ENCODE measurements at regions not wholly inside any gene's neighbourhood (a gene's known extent, or its start where the extent isn't known, plus 50 kb on each side); places are given as distances from the start of the nearest gene placed in this dataset.

GRCh38 chr11:92475316-92475715 lies 250.7 kb downstream of the FAT3 start:
- no peaks in the 10 kb centered on the region for H4K20me1 ChIP-seq (ENCODE audit: insufficient read depth)
- no peaks in the 10 kb centered on the region for H3K79me2 ChIP-seq (ENCODE audit: insufficient read depth, low read depth)
- no peak overlapping the region for H2AFZ ChIP-seq (ENCODE audit: low read depth)
- H3K27me3 ChIP-seq (ENCODE audit: insufficient read depth, low read depth) = no peaks in the 10 kb centered on the region
- H3K4me1 ChIP-seq (ENCODE audit: low read depth, poor library complexity, severe bottlenecking) = peaks cover 17% of the 10 kb centered on the region
- no peak overlapping the region for H3K9ac ChIP-seq
- no peak overlapping the region for H3K4me3 ChIP-seq (IDR thresholded peaks at IDR 0.05; ENCODE audit: insufficient read depth, low read depth, low read length)
- no peaks in the 10 kb centered on the region for H3K36me3 ChIP-seq (ENCODE audit: insufficient read depth)
- H3K4me2 ChIP-seq = peak overlapping the region; percentile 16; the same call in 1 of the 2 replicates
- TF ChIP-seq CTCF (conservative IDR thresholded peaks at IDR 0.05; ENCODE audit: low read depth, low read length) = no peak
- H3K27ac ChIP-seq = no peak overlapping the region

- Histone ChIP-seq H3K27me3 (ENCODE audit: insufficient read depth, low read depth) (no peaks in the 10 kb centered on the region), H3K9ac (no peak overlapping the region), H4K20me1 (ENCODE audit: insufficient read depth) (no peaks in the 10 kb centered on the region), H2AFZ (ENCODE audit: low read depth) (no peak overlapping the region), H3K27ac (no peak overlapping the region), H3K4me3 (IDR thresholded peaks at IDR 0.05; ENCODE audit: insufficient read depth, low read depth, low read length) (no peak overlapping the region), H3K79me2 (ENCODE audit: insufficient read depth, low read depth) (no peaks in the 10 kb centered on the region), H3K36me3 (ENCODE audit: insufficient read depth) (no peaks in the 10 kb centered on the region), H3K4me1 (ENCODE audit: low read depth, poor library complexity, severe bottlenecking) (peaks cover 17% of the 10 kb centered on the region), H3K4me2 (peak overlapping the region; percentile 16; the same call in 1 of the 2 replicates)
- TF ChIP-seq CTCF (conservative IDR thresholded peaks at IDR 0.05; ENCODE audit: low read depth, low read length) = no peak
These were observed 251.2 kb downstream of the FAT3 start for GRCh38 chr11:92475819-92476218.

GRCh38 chr11:92477686-92478085 lies 253.1 kb downstream of the FAT3 start:
- Histone ChIP-seq H3K9ac (no peak overlapping the region), H3K27ac (no peak overlapping the region), H2AFZ (ENCODE audit: low read depth) (no peak overlapping the region), H3K4me1 (ENCODE audit: low read depth, poor library complexity, severe bottlenecking) (peaks cover 17% of the 10 kb centered on the region), H3K79me2 (ENCODE audit: insufficient read depth, low read depth) (no peaks in the 10 kb centered on the region), H3K4me2 (no peak overlapping the region), H3K36me3 (ENCODE audit: insufficient read depth) (no peaks in the 10 kb centered on the region), H4K20me1 (ENCODE audit: insufficient read depth) (no peaks in the 10 kb centered on the region), H3K4me3 (IDR thresholded peaks at IDR 0.05; ENCODE audit: insufficient read depth, low read depth, low read length) (no peak overlapping the region), H3K27me3 (ENCODE audit: insufficient read depth, low read depth) (no peaks in the 10 kb centered on the region)
- TF ChIP-seq CTCF (conservative IDR thresholded peaks at IDR 0.05; ENCODE audit: low read depth, low read length) = no peak

GRCh38 chr11:92480499-92480898 lies 255.9 kb downstream of the FAT3 start:
- Histone ChIP-seq H3K79me2 (ENCODE audit: insufficient read depth, low read depth) (no peaks in the 10 kb centered on the region), H3K9ac (no peak overlapping the region), H3K27me3 (ENCODE audit: insufficient read depth, low read depth) (no peaks in the 10 kb centered on the region), H3K36me3 (ENCODE audit: insufficient read depth) (no peaks in the 10 kb centered on the region), H3K4me1 (ENCODE audit: low read depth, poor library complexity, severe bottlenecking) (peaks cover 9% of the 10 kb centered on the region), H3K4me3 (IDR thresholded peaks at IDR 0.05; ENCODE audit: insufficient read depth, low read depth, low read length) (no peak overlapping the region), H2AFZ (ENCODE audit: low read depth) (no peak overlapping the region), H3K4me2 (no peak overlapping the region), H3K27ac (no peak overlapping the region), H4K20me1 (ENCODE audit: insufficient read depth) (no peaks in the 10 kb centered on the region)
- TF ChIP-seq CTCF (conservative IDR thresholded peaks at IDR 0.05; ENCODE audit: low read depth, low read length) = no peak
